Liver (tissue), 3 donors: ENCODE measurements at regions not wholly inside any gene's neighbourhood (a gene's known extent, or its start where the extent isn't known, plus 50 kb on each side); places are given as distances from the start of the nearest gene placed in this dataset.

Experiments
- CTCF ChIP-seq: fragments of 150-350 bp; IDR thresholded peaks from 2 replicates; pipeline ENCODE4 v1.5.1; 2017; ENCODE audit warnings: improper control_type of control experiment, low read depth, low read length; ENCODE audit not compliant: missing input control
- EGR1 ChIP-seq, 2 donors: IDR thresholded peaks; 2 replicates each; pipeline ENCODE4 v1.6.1; 2016 to 2018; ENCODE audit warnings: antibody characterized with exemption in 2 of 2, low read depth in 2 of 2
- GABPA ChIP-seq, 2 donors: IDR thresholded peaks in 1 of 2; conservative IDR thresholded peaks in 1 of 2; 2 replicates each; pipeline ENCODE4 v1.6.1; 2016; ENCODE audit warnings: antibody characterized with exemption in 2 of 2, mild to moderate bottlenecking in 1 of 2, moderate library complexity in 1 of 2
- JUND ChIP-seq, 2 donors: IDR thresholded peaks; 2 replicates each; pipeline ENCODE4 v1.6.1; 2016; ENCODE audit warnings: antibody characterized with exemption in 2 of 2
- RAD21 ChIP-seq, 2 donors: IDR thresholded peaks; 2 replicates each; pipeline ENCODE4 v1.6.1; 2016; ENCODE audit warnings: antibody characterized with exemption in 2 of 2, mild to moderate bottlenecking in 2 of 2
- SP1 ChIP-seq: IDR thresholded peaks from 2 replicates; pipeline ENCODE4 v1.6.1; 2018; ENCODE audit warnings: antibody characterized with exemption, mild to moderate bottlenecking
- TAF1 ChIP-seq: conservative IDR thresholded peaks from 2 replicates; pipeline ENCODE4 v1.6.1; 2016; ENCODE audit warnings: antibody characterized with exemption, mild to moderate bottlenecking
- ZBTB33 ChIP-seq: IDR thresholded peaks from 2 replicates; pipeline ENCODE4 v1.6.1; 2016; ENCODE audit warnings: antibody characterized with exemption
- TF ChIP-seq, protein P1 (sequence below): IDR thresholded peaks from 2 replicates; pipeline ENCODE4 v1.6.1; 2016; ENCODE audit warnings: antibody characterized with exemption
- donor health status: healthy.
- donor health status: healthy.

- TF ChIP-seq CTCF (no peak), TAF1 (no peak), ZBTB33 (no peak), SP1 (no peak), GABPA (IDR thresholded peaks at IDR 0.05 in 1 of 2, conservative IDR thresholded peaks at IDR 0.05 in 1 of 2) (no peak), EGR1 (IDR thresholded peaks at IDR 0.05; ENCODE audit: low read depth in 2 of 2) (no peak), JUND (IDR thresholded peaks at IDR 0.05) (no peak), RAD21 (IDR thresholded peaks at IDR 0.05) (no peak)
- TF ChIP-seq, protein P1, sequence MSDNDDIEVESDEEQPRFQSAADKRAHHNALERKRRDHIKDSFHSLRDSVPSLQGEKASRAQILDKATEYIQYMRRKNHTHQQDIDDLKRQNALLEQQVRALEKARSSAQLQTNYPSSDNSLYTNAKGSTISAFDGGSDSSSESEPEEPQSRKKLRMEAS = no peak
Observed at GRCh38 chr10:62648921-62649320, 155.6 kb upstream of the ADO start.
